AG10803 (cell line): ENCODE measurements at regions not wholly inside any gene's neighbourhood (a gene's known extent, or its start where the extent isn't known, plus 50 kb on each side); places are given as distances from the start of the nearest gene placed in this dataset.

ENCODE experiments used
- DNase-seq: peaks from one replicate; pipeline ENCODE4 v3.0.0; 2010; ENCODE audit warnings: low read depth
- H3K4me3 ChIP-seq: 2 replicates; pipeline ENCODE4 v1.5.1; 2011; ENCODE audit warnings: mild to moderate bottlenecking, low read length, control low read depth
- TF ChIP-seq, protein P1 (sequence below): conservative IDR thresholded peaks from 2 replicates; pipeline ENCODE4 v1.5.1; 2011; ENCODE audit warnings: mild to moderate bottlenecking, low read length, control low read depth, inconsistent platforms

DNA sequence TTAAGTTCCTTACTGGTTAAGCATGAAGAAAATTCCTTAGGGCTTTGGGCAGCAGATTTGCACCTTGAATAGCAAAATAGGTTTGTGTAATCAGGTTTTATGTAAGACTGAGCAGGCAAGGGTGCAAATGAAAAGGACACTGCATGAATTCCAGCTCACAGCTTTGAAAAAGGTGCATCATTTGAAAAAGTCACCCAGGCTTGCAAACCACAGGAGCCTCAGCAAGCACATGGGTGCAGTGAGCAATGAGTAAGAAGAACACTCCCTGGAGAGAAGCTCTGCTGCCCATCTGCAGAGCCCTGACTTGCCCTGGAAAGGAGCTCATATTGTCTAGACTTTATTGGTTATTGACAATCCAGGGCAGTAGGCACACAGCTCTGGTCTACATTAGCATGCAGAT is 165.6 kb upstream of the KCNJ16 start:
- TF ChIP-seq, protein P1, sequence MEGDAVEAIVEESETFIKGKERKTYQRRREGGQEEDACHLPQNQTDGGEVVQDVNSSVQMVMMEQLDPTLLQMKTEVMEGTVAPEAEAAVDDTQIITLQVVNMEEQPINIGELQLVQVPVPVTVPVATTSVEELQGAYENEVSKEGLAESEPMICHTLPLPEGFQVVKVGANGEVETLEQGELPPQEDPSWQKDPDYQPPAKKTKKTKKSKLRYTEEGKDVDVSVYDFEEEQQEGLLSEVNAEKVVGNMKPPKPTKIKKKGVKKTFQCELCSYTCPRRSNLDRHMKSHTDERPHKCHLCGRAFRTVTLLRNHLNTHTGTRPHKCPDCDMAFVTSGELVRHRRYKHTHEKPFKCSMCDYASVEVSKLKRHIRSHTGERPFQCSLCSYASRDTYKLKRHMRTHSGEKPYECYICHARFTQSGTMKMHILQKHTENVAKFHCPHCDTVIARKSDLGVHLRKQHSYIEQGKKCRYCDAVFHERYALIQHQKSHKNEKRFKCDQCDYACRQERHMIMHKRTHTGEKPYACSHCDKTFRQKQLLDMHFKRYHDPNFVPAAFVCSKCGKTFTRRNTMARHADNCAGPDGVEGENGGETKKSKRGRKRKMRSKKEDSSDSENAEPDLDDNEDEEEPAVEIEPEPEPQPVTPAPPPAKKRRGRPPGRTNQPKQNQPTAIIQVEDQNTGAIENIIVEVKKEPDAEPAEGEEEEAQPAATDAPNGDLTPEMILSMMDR: no peak
- DNase-seq: peak; percentile 35

DNA sequence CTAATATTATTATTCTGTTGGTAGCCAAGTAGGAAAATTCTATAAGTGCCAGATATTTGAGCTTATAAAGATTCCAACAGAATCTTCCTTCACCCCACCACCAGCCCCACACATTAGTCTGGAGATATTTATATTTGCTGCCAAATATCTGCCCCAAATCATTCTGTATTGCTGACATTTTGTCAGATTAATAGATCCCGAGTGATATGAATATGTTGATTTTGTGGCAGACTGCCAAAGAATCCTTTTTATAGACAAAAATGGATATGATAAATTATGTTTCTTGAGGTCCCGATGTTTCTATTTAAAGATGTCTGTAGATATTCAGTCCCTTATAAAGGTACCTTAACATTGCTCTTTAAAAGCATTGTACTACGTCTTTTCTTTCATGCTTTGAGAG is 162.2 kb upstream of the KCNJ16 start:
- no peak overlapping the region for H3K4me3 ChIP-seq
- no peak for DNase-seq
- TF ChIP-seq, protein P1: no peak

More for the DNA sequence above, 165.6 kb upstream of the KCNJ16 start:
- H3K4me3 ChIP-seq: no peak overlapping the region

DNA sequence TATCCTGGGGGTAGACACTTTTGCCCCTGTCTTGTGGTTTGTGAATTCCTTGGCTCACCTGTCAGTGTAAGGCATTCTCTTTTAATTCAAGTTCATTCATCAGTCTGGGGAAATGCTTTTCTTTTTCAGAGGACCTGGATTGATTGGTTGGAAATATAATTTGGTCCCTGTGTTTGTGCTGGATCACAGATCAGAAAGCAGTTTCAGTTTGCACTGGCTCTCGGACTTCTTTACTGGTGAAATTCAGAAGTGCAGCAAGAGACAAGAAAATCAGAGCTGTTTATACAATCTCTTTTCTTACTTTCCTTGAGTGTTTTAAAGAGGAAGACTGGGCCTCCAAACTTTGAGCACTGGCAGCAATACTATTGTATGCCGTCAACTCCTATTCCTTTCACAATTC is 161.8 kb upstream of the KCNJ16 start:
- peak; percentile 24 for DNase-seq
- peak overlapping the region; percentile 25 for H3K4me3 ChIP-seq
- TF ChIP-seq, protein P1: peak; percentile 28

DNA sequence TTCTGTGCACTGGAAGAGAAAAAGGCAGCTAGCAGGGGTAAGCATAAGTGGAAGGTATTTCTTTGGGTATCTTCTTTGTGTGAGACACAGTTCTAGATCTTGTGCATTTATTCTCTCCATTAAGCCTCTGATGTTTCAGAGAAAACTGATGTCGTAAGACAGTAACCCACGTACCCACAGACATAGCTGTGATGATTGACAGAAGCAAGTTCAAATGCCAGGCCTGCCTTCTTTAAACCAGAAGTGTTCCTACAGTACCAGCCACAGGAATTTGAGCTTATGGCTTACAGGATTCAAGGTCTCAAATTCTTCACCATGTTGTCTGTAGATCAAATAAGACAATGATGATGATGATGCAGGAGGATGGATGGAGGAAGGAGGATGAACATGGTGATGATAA is 161.4 kb upstream of the KCNJ16 start:
- peak overlapping the region; percentile 25; the same call in 1 of the 2 replicates for H3K4me3 ChIP-seq
- peak; percentile 40 for DNase-seq
- TF ChIP-seq, protein P1: no peak

DNA sequence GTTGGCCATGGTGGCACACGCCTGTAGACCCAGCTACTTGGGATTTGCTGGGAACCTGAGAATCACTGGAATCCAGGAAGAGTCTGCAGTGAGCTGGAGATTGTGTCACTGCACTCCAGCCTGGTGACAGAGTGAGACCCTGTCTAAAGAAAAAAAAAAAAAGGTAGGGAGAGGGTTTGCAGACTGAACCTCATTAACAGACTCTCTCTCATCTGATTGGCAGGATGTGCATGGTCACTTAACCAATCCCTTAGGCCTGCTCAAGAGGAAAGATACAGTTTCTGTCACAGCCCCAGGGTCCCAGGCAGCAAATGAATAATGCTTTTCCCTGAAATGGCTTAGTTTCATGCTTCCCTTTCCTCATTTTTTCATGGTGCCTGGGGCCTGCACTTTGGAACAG is 160.5 kb upstream of the KCNJ16 start:
- no peak for DNase-seq
- H3K4me3 ChIP-seq: no peak overlapping the region
- TF ChIP-seq, protein P1: no peak

DNA sequence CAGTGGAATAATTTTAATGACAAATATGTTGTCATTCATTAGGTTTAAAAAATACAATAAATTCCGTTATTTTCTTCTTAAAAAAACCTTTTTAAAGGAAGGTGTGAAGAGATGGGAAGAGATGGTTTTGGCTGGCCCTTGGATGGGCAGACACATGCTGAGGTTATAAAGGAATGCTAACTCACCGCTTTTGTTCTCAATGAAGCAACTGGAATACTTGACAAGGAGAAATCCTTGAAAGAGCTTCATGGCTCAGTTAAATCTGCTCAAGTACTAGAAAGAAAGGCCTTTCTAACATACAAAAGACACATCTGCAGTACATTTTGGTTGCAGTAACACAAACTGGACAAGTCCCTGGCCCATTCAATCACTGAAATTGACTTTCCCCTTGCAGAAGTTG is 158.3 kb upstream of the KCNJ16 start:
- TF ChIP-seq, protein P1: no peak
- peak; percentile 11 for DNase-seq
- no peak overlapping the region for H3K4me3 ChIP-seq

DNA sequence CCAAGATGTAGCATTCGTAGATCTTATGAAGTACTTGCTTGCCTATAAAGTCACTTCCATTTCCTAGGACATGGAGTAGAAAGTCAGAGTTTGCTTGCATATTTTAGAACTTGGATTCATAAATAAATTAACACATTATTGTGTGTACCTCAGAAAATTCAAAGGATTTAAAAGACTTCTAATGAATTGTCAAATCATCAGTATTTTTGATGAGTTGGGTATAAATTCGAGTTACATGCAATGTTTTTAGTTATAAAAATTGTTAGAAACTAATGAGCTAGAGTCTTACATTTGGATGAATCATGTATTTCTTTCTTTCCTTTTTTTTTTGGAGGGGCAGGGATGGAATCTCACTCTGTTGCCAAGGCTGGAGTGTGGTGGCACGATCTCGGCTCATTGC is 156.9 kb upstream of the KCNJ16 start:
- H3K4me3 ChIP-seq: no peak overlapping the region
- TF ChIP-seq, protein P1: no peak
- DNase-seq: no peak
